GOT3 (cell line): ENCODE measurements at regions not wholly inside any gene's neighbourhood (a gene's known extent, or its start where the extent isn't known, plus 50 kb on each side); places are given as distances from the start of the nearest gene placed in this dataset.

ENCODE experiments used
- DNase-seq: peaks from one replicate; lab custom pipeline; 2025; ENCODE audit warnings: mixed read lengths; lab: John Stamatoyannopoulos, UW

DNA sequence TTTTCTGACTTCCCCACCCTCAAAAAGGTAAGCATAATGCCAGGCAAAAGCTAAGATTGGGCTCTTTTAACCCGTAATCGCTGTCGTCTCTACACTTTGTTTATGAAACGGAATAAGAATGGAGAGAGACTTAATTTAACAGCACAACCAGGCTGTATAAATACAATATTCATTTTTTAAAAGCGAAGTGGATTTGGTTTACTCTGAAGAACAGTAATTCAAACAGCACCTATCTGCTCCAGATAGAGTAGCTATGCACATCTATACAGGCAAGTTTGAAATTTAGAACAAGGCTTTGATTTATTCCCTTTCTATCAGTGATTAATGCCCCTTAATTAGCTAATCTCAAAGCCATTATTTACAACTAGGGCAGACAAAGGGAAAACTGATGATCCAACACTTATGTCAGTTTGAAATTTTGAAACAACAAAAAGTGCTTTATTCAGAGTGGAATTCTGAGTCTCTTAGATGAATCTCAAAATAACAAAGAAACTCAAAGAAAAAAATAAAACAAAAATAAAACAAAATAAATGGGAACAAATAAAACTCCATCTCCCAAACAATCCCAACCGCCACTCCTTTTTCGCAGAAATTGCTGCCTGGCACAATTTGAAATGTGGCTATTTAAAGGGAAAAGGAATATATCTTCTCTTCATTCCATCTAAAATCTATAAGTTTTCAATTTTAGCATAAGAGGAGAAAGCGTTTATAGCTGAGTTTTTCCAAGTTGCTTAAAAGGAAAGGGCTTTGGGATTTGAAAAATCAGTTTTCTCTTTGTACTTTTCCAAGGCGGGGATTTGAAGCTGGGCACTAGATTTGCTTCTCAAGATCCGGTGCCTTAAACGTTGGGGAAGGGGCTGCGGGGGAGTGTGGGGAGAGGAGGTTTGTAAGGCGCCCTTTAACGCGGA, 298.6 kb downstream of the PARP8 start:
- DNase-seq = no peak

DNA sequence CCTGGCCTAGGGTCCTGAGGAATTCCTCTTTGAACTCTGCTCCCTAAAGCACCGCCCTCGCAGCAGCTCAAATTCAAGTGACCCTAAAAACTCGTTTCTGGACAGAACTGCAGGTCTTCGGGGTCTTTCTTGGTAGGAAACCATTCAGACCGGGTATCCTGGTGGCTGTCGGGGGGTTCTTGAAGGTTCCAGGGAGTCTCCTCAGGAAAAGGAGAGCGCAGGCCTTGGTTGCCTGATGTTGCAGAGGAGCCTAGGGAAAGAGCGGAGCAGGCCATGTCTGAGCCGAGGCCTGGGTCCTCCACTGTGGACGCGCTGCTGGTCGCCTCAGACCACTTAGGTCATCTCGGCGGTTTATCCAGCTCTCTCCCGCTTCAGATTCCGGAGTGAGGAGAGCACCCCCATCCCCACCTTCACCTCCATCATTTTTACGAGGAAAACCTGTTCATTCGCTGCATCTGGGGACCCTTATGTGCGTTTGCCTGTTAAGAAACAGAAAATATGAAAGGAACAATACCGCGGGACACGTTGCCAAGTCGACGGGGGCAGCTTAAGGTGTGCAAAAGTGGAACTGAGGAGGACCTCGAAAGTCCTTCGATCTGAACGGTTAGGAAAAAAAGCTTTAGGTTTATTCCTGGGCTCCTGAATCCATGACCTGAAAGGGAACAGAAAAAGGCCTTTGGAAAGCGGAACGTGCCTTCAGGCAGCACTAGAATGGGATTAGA, 299.4 kb downstream of the PARP8 start:
- DNase-seq = no peak

DNA sequence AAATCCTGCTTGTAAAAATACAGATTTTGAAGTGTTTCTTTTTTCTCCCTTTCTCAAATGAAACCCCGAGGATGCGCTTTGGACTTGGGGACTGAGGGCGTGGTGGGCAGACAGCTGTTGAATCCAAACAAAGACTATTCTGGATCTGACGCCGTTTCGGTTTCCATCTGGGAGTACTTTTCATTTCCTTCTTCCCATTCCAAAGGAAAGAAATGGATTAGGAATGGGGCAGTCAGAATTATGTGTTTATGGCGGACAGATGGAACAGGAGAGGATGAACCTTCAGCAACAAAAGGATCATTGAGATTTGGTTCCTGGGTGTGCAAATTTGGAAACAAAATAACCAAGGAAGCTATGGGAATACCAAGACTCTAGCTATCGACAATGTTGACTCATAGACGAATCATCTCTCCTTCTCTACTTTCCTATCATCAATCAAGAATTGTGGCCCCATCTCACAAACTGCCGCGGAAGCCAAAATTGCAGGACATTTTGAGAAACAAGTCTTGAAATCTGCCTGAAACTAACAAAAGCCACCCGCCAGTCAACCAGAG, 300.6 kb downstream of the PARP8 start:
- DNase-seq = no peak

GRCh38 chr5:50967563-50968355, 301.3 kb downstream of the PARP8 start:
- no peak for DNase-seq

- no peak for DNase-seq
These were observed 302.1 kb downstream of the PARP8 start for GRCh38 chr5:50968356-50969149.

GRCh38 chr5:50969151-50970031, 303.0 kb downstream of the PARP8 start:
- no peak for DNase-seq

- DNase-seq = no peak
These were observed 309.4 kb downstream of the PARP8 start for GRCh38 chr5:50975840-50976239.

GRCh38 chr5:50978924-50979323, 312.5 kb downstream of the PARP8 start:
- DNase-seq = no peak

DNA sequence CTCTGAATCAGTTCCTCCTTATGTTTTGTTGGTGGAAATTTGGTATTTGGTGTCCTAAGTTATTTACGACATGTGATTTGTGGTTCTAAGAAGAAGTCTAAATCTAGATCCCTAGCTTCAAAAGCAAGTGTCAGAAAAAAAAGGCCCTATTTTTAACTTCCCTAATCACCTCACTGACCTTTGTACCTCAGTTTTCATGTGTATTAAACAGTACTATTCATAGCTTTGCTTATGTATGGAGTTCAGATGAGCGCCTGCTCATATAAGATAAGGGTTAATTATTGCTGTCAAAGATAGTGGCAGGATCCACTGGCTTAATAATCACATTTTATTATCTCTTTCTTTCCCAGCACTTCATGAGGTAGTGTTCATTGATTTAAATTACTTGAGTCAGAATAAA, 318.2 kb downstream of the PARP8 start:
- no peak for DNase-seq

GRCh38 chr5:50990296-50990924, 324.0 kb downstream of the PARP8 start:
- no peak for DNase-seq

- no peak for DNase-seq
These were observed 329.0 kb downstream of the PARP8 start for GRCh38 chr5:50995285-50995942.

- DNase-seq = no peak
These were observed 334.9 kb downstream of the PARP8 start for GRCh38 chr5:51001227-51001923.

GRCh38 chr5:51002368-51002767, 335.9 kb downstream of the PARP8 start:
- DNase-seq = no peak

GRCh38 chr5:51013036-51013435, 346.6 kb downstream of the PARP8 start:
- DNase-seq = no peak

GRCh38 chr5:51018423-51018822, 352.0 kb downstream of the PARP8 start:
- DNase-seq = no peak

DNA sequence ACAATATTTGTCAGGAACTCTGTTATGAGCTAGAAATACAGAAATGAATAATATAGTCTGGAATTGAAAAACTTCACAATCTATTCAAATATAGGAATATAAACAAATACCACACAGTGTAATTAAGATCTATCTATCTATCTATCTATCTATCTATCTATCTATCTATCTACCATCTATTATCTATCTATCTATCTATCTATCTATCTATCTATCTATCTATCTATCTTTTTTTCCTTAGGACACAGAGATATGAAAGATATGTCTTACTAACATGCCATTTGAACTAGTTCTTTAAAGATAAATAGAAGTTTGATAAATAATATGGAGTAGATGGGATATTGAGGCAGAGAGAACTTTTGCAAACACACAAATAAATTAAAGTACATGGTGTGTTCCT, 357.8 kb downstream of the PARP8 start:
- DNase-seq = no peak

GRCh38 chr5:51027271-51027670, 356.0 kb upstream of the ISL1 start:
- no peak for DNase-seq

- DNase-seq = no peak
These were observed 354.9 kb upstream of the ISL1 start for GRCh38 chr5:51028394-51028793.

DNA sequence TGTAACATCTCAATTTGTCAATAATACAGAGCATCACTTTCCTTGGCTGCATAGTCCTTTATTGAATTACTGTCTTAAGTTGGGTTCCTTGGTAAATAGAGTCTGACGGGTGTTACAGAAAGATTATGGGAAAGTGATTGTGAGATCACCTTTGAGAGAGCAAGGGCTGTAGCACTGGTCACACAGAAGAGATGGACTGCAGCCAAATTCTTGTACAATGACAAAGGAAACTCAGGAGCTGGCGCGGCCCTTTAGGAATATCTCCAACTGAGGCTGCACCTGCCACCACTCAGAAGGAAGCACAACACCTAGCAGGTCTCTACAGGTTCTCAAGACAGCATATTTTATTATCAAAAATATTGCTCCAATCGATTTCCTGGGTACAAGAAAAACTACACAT, 350.0 kb upstream of the ISL1 start:
- no peak for DNase-seq
